ENCODE measurements at regions not wholly inside any gene's neighbourhood (a gene's known extent, or its start where the extent isn't known, plus 50 kb on each side); places are given as distances from the start of the nearest gene placed in this dataset.

GRCh38 chr13:105672881-105673280 is 862.6 kb downstream of the EFNB2 start:
- TF ChIP-seq CTCF (conservative IDR thresholded peaks at IDR 0.05 in 1 of 2, IDR thresholded peaks at IDR 0.05 in 1 of 2; ENCODE audit: low read depth in 1 of 2, low read length in 2 of 2) (no peak), EZH2 (IDR thresholded peaks at IDR 0.05; ENCODE audit: low read length, missing control alignments) (no peak)
